RPMI7951 (cell line): ENCODE measurements at regions not wholly inside any gene's neighbourhood (a gene's known extent, or its start where the extent isn't known, plus 50 kb on each side); places are given as distances from the start of the nearest gene placed in this dataset.

Experiments used
- DNase-seq: peaks from one replicate; pipeline ENCODE4 v3.0.0-alpha.2; 2012; ENCODE audit warnings: low read depth

DNA sequence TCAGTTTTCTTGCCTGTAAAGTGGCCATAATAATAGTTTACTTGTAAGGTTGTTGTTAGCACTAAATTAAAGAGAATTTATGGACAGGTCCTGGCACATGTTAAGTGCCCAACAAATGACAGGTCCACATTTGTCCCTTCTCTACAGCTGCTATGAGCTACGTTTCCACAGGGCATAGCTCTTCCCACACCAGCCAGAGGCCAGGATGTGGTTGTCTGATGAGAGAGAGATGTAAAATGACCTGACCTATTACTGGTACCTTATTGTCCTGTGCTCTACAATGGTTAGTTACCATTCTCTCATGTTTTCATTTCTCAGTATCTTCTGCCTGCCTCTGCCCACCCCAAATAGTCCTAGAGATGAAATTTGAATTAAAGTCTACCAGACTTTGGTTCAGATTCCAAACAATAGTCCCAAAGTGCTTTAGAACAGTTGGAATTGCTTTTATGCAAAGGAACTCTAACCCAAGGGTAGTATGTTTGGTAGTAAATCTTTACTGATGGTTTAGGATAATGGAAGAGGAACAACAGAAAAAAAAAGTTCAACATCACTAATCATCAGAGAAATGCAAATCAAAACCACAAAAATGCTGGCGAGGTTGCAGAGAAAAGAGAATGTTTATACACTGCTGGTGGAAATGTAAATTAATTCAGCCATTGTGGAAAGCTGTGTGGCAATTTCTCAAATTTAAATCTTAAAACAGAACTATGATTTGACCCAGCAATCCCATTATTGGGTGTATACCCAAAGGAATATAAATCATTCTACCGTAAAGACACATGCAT is 57.1 kb upstream of the ANKFN1 start:
- DNase-seq, result no peak

DNA sequence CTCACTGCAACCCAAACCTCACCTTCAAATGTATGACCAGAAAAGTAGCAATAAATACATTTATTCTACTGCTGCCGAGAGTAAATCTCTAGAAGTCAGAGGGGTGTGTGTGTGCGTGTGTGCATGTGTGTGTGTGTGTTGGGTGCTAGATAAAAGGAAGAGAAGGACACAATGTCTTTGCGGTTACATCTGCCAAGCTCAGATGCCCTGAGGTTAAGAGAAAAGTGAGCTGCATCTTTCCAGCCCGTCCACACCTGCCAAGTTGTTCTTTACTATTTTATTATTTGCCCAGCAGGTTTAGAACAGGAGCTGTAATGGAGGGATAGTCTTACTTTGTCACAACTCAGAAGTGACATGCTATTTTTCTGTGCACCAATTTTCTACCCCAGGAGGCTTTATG is 54.5 kb upstream of the ANKFN1 start:
- DNase-seq, result no peak

DNA sequence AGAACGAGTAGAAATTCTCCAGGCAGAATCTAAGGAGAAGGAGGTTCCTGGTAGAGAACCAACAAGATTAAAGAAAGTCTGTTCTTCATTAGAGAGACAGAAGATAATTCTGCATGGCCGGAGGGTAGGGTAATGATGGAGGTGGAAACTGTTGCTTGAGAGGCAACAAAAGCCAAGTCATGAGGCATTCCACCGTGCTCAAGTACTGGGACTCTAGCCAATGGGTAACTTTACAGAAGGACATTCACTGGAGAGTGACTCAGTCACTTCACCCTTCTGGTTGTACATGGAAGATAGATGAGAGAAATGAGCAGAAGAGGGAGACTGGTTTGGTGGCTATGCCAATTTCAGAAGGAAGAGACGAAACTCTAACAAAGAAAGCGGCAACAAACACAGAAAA is 53.6 kb upstream of the ANKFN1 start:
- peak; percentile 55 for DNase-seq
